GM23338 (cell line): ENCODE measurements at regions not wholly inside any gene's neighbourhood (a gene's known extent, or its start where the extent isn't known, plus 50 kb on each side); places are given as distances from the start of the nearest gene placed in this dataset.

Experiments
- ATAC-seq: fragments of 200-7000 bp; cut with Tn5 transposase; 3 replicates; pipeline ENCODE4 v1.9.1; 2020
- DNase-seq: peaks from one replicate; pipeline ENCODE4 v3.0.0-alpha.2; 2015; ENCODE audit warnings: low spot score
- H2AFZ ChIP-seq: fragments of 200-600 bp; sonication (generic); 2 replicates; pipeline ENCODE4 v1.8.0; 2016; ENCODE audit warnings: antibody characterized with exemption, mild to moderate bottlenecking, moderate library complexity
- H3F3A ChIP-seq: fragments of 200-600 bp; sonication (generic); replicated peaks from 2 replicates; pipeline ENCODE4 v1.8.0; 2017; ENCODE audit warnings: antibody characterized with exemption, mixed run types, low read depth
- H3K27ac ChIP-seq: fragments of 200-600 bp; sonication (generic); 2 replicates; pipeline ENCODE4 v1.6.1; 2016; ENCODE audit warnings: low read depth
- H3K27me3 ChIP-seq: fragments of 200-600 bp; sonication (generic); 2 replicates; pipeline ENCODE4 v1.8.0; 2016; ENCODE audit warnings: mild to moderate bottlenecking, mixed run types, moderate library complexity; ENCODE audit not compliant: insufficient read depth
- H3K36me3 ChIP-seq: fragments of 200-600 bp; sonication (generic); 2 replicates; pipeline ENCODE4 v1.8.0; 2016; ENCODE audit warnings: mild to moderate bottlenecking; ENCODE audit not compliant: insufficient read depth
- H3K4me1 ChIP-seq: fragments of 200-600 bp; sonication (generic); 2 replicates; pipeline ENCODE4 v1.8.0; 2016; ENCODE audit warnings: mild to moderate bottlenecking, moderate library complexity; ENCODE audit not compliant: insufficient read depth
- H3K4me2 ChIP-seq: fragments of 200-600 bp; sonication (generic); 2 replicates; pipeline ENCODE4 v1.7.1; 2017; ENCODE audit warnings: mixed run types
- H3K4me3 ChIP-seq: fragments of 200-600 bp; sonication (generic); 2 replicates; pipeline ENCODE4 v1.6.1; 2016; ENCODE audit warnings: mixed run types
- H3K79me2 ChIP-seq: fragments of 200-600 bp; sonication (generic); replicated peaks from 2 replicates; pipeline ENCODE4 v1.8.0; 2017; ENCODE audit warnings: mild to moderate bottlenecking; ENCODE audit not compliant: insufficient read depth
- H3K9me2 ChIP-seq: fragments of 200-600 bp; sonication (generic); 2 replicates; pipeline ENCODE4 v1.8.0; 2017; ENCODE audit not compliant: insufficient read depth
- H4K20me1 ChIP-seq: fragments of 200-600 bp; sonication (generic); replicated peaks from 2 replicates; pipeline ENCODE4 v1.8.0; 2017; ENCODE audit warnings: mild to moderate bottlenecking; ENCODE audit not compliant: insufficient read depth
- H3K27ac Mint-ChIP-seq: 2 replicates; pipeline ENCODE4 v1.8.0; 2020; ENCODE audit warnings: inconsistent platforms, mild to moderate bottlenecking, moderate library complexity, mixed read lengths
- H3K27me3 Mint-ChIP-seq: 3 replicates; pipeline ENCODE4 v1.8.0; 2022; ENCODE audit warnings: low read depth, mild to moderate bottlenecking, moderate library complexity, mixed read lengths, inconsistent platforms; ENCODE audit not compliant: insufficient read depth, poor library complexity
- H3K36me3 Mint-ChIP-seq: 3 replicates; pipeline ENCODE4 v1.8.0; 2021; ENCODE audit warnings: low read depth, mild to moderate bottlenecking, inconsistent platforms, moderate library complexity, mixed read lengths
- H3K4me1 Mint-ChIP-seq: 3 replicates; pipeline ENCODE4 v1.8.0; 2020; ENCODE audit warnings: mild to moderate bottlenecking, inconsistent platforms, mixed read lengths
- H3K4me3 Mint-ChIP-seq: 3 replicates; pipeline ENCODE4 v1.8.0; 2021; ENCODE audit warnings: moderate library complexity, mild to moderate bottlenecking, inconsistent platforms, mixed read lengths
- H3K9me3 Mint-ChIP-seq: 3 replicates; pipeline ENCODE4 v1.8.0; 2020; ENCODE audit warnings: moderate library complexity, mild to moderate bottlenecking, inconsistent platforms, mixed read lengths
- CREB1 ChIP-seq: fragments of 250-450 bp; sonication (Bioruptor Pico); IDR thresholded peaks from 2 replicates; pipeline ENCODE4 v1.5.0; 2020; ENCODE audit warnings: low read depth, mild to moderate bottlenecking, moderate library complexity
- EZH2 ChIP-seq: fragments of 200-600 bp; sonication (generic); IDR thresholded peaks from one replicate; pipeline ENCODE4 v1.8.0; 2017; ENCODE audit warnings: antibody characterized with exemption, mild to moderate bottlenecking, low read depth; ENCODE audit not compliant: unreplicated experiment
- EZH2phosphoT487 ChIP-seq: fragments of 200-600 bp; sonication (generic); IDR thresholded peaks from one replicate; pipeline ENCODE4 v1.8.1; 2018; ENCODE audit warnings: antibody characterized with exemption; ENCODE audit not compliant: unreplicated experiment
- JUNB ChIP-seq: IDR thresholded peaks from one replicate; pipeline ENCODE4 v1.6.1; 2016; ENCODE audit warnings: antibody characterized with exemption; ENCODE audit not compliant: unreplicated experiment
- NANOG ChIP-seq: IDR thresholded peaks from 2 replicates; pipeline ENCODE4 v1.6.1; 2016; ENCODE audit warnings: antibody characterized with exemption, borderline replicate concordance
- POLR2AphosphoS5 ChIP-seq: IDR thresholded peaks from 2 replicates; pipeline ENCODE4 v1.6.1; 2016; ENCODE audit warnings: antibody characterized with exemption, low read depth
- STAT1 ChIP-seq: IDR thresholded peaks from one replicate; pipeline ENCODE4 v1.6.1; 2016; ENCODE audit warnings: antibody characterized with exemption; ENCODE audit not compliant: unreplicated experiment
- ZNF114 ChIP-seq: fragments of 250-450 bp; sonication (Bioruptor Pico); IDR thresholded peaks from 2 replicates; pipeline ENCODE4 v1.5.0; 2020; ENCODE audit warnings: mild to moderate bottlenecking, moderate library complexity
- ZNF331 ChIP-seq: fragments of 250-450 bp; sonication (Bioruptor Pico); IDR thresholded peaks from 2 replicates; pipeline ENCODE4 v1.5.0; 2020; ENCODE audit warnings: low read depth, mild to moderate bottlenecking, moderate library complexity
- TF ChIP-seq, protein P1 (sequence below): IDR thresholded peaks from one replicate; pipeline ENCODE4 v1.6.1; 2018; ENCODE audit warnings: antibody characterized with exemption; ENCODE audit not compliant: unreplicated experiment
- TF ChIP-seq, protein P2 (sequence below), 2 experiments: fragments of 200-600 bp in 1 of 2; sonication (generic) in 1 of 2; conservative IDR thresholded peaks; 2 replicates each; pipeline versions ENCODE4 v1.5.1 to v1.6.1; 2016 to 2017; ENCODE audit warnings: antibody characterized with exemption in 2 of 2, low read depth in 2 of 2, mild to moderate bottlenecking in 2 of 2, moderate library complexity in 1 of 2
- TF ChIP-seq, protein P3 (sequence below): IDR thresholded peaks from 2 replicates; pipeline ENCODE4 v1.6.1; 2016; ENCODE audit warnings: antibody characterized with exemption

DNA sequence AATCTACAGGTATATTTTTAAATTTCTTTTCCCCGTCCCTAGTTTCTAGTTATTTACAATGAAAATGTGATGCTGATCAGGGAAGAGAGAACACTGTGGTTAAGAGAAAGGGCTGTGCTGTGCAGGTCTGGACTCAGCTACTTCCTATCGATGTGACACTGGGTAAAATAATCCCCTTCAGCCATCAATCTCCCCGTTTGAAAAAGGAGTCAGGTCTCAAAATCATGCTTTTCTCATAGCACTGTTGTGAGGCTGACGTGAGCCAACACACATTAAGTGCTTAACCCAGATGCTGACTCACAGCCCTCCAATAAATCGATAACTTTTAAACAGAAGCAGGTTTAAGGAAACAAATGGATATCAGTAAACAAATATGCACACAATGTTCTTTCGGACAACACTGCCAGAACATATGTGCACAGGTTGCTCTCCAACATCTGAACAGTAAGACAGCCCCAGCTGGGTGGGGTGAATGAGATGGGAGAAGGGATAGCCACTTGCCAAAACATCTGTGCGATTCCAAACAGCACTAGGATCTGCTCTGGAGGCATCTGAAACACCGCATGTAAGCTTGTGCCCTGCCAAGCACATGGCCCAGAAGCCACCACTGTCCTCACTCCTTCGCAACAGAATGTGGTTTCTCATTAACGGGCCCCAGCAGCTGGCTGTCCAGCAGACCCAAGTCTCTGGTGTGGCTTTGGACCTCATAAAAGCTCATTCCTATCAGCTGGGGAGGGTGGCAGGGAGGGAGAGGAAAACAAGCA is 143.2 kb upstream of the PRICKLE2 start (continued):
- TF ChIP-seq, protein P1, sequence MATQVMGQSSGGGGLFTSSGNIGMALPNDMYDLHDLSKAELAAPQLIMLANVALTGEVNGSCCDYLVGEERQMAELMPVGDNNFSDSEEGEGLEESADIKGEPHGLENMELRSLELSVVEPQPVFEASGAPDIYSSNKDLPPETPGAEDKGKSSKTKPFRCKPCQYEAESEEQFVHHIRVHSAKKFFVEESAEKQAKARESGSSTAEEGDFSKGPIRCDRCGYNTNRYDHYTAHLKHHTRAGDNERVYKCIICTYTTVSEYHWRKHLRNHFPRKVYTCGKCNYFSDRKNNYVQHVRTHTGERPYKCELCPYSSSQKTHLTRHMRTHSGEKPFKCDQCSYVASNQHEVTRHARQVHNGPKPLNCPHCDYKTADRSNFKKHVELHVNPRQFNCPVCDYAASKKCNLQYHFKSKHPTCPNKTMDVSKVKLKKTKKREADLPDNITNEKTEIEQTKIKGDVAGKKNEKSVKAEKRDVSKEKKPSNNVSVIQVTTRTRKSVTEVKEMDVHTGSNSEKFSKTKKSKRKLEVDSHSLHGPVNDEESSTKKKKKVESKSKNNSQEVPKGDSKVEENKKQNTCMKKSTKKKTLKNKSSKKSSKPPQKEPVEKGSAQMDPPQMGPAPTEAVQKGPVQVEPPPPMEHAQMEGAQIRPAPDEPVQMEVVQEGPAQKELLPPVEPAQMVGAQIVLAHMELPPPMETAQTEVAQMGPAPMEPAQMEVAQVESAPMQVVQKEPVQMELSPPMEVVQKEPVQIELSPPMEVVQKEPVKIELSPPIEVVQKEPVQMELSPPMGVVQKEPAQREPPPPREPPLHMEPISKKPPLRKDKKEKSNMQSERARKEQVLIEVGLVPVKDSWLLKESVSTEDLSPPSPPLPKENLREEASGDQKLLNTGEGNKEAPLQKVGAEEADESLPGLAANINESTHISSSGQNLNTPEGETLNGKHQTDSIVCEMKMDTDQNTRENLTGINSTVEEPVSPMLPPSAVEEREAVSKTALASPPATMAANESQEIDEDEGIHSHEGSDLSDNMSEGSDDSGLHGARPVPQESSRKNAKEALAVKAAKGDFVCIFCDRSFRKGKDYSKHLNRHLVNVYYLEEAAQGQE: no peak

DNA sequence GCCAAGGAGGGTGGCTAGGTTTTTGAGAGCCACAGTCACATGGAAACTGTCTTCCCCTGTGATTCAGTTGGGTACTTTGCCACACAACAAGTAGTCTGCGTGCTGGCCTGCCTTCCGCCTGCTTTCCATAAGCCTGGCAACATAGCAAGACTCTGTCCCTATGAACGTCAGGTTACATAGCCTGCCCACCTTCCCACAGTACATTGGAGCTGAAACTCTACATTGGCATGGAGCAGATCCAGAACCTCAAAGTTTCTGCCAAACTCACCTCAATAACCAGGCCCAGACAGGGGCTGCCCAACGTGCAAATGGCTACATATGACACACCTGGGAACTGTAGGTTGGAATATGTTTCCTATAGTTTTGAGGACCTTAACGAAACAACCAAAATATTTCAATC is 140.6 kb upstream of the PRICKLE2 start:
- H2AFZ ChIP-seq: no peak overlapping the region
- no peak overlapping the region for H3K4me3 Mint-ChIP-seq
- no peaks in the 10 kb centered on the region for H3K79me2 ChIP-seq
- H3K4me1 Mint-ChIP-seq: peaks cover 12% of the 10 kb centered on the region
- H4K20me1 ChIP-seq: no peaks in the 10 kb centered on the region
- no peak overlapping the region for H3K27ac Mint-ChIP-seq
- no peaks in the 10 kb centered on the region for H3K27me3 ChIP-seq
- no peaks in the 10 kb centered on the region for H3K36me3 Mint-ChIP-seq
- H3K9me3 Mint-ChIP-seq: no peaks in the 10 kb centered on the region
- no peak overlapping the region for H3K27ac ChIP-seq
- ATAC-seq (no peak), DNase-seq (no peak)
- H3K9me2 ChIP-seq: no peaks in the 10 kb centered on the region
- H3K4me2 ChIP-seq: no peak overlapping the region
- H3F3A ChIP-seq: no peaks in the 10 kb centered on the region
- no peaks in the 10 kb centered on the region for H3K36me3 ChIP-seq
- peaks cover 4% of the 10 kb centered on the region; the same call in 1 of the 2 replicates for H3K4me1 ChIP-seq
- no peak overlapping the region for H3K4me3 ChIP-seq
- H3K27me3 Mint-ChIP-seq: no peaks in the 10 kb centered on the region
- TF ChIP-seq, protein P2, sequence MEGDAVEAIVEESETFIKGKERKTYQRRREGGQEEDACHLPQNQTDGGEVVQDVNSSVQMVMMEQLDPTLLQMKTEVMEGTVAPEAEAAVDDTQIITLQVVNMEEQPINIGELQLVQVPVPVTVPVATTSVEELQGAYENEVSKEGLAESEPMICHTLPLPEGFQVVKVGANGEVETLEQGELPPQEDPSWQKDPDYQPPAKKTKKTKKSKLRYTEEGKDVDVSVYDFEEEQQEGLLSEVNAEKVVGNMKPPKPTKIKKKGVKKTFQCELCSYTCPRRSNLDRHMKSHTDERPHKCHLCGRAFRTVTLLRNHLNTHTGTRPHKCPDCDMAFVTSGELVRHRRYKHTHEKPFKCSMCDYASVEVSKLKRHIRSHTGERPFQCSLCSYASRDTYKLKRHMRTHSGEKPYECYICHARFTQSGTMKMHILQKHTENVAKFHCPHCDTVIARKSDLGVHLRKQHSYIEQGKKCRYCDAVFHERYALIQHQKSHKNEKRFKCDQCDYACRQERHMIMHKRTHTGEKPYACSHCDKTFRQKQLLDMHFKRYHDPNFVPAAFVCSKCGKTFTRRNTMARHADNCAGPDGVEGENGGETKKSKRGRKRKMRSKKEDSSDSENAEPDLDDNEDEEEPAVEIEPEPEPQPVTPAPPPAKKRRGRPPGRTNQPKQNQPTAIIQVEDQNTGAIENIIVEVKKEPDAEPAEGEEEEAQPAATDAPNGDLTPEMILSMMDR (conservative IDR thresholded peaks at IDR 0.05; ENCODE audit: low read depth in 2 of 2): no peak
- TF ChIP-seq JUNB (no peak), STAT1 (no peak), ZNF331 (CRISPR knock-in tag) (no peak), CREB1 (no peak), EZH2phosphoT487 (no peak), ZNF114 (CRISPR knock-in tag) (no peak), EZH2 (no peak), NANOG (no peak), POLR2AphosphoS5 (no peak)
- TF ChIP-seq, protein P3, sequence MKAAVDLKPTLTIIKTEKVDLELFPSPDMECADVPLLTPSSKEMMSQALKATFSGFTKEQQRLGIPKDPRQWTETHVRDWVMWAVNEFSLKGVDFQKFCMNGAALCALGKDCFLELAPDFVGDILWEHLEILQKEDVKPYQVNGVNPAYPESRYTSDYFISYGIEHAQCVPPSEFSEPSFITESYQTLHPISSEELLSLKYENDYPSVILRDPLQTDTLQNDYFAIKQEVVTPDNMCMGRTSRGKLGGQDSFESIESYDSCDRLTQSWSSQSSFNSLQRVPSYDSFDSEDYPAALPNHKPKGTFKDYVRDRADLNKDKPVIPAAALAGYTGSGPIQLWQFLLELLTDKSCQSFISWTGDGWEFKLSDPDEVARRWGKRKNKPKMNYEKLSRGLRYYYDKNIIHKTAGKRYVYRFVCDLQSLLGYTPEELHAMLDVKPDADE: no peak
- TF ChIP-seq, protein P1: no peak
